ENCODE measurements at regions not wholly inside any gene's neighbourhood (a gene's known extent, or its start where the extent isn't known, plus 50 kb on each side); places are given as distances from the start of the nearest gene placed in this dataset.

- FAIRE-seq, result no peak
- no peak for TF ChIP-seq POLR2A (IDR thresholded peaks at IDR 0.05; ENCODE audit: low read depth, low read length)
- no peak for DNase-seq (ENCODE audit: insufficient read length, low spot score)
These were observed 298.6 kb upstream of the WWC1 start for GRCh38 chr5:167992868-167993267.

- TF ChIP-seq POLR2A (IDR thresholded peaks at IDR 0.05; ENCODE audit: low read depth, low read length), result no peak
- FAIRE-seq (no peak), DNase-seq (ENCODE audit: insufficient read length, low spot score) (no peak)
These were observed 297.7 kb upstream of the WWC1 start for GRCh38 chr5:167993771-167994170.

- DNase-seq (ENCODE audit: insufficient read length, low spot score), result no peak
- TF ChIP-seq POLR2A (IDR thresholded peaks at IDR 0.05; ENCODE audit: low read depth, low read length), result no peak
- no peak for FAIRE-seq
These were observed 295.5 kb upstream of the WWC1 start for GRCh38 chr5:167995844-167996425.

- FAIRE-seq (no peak), DNase-seq (ENCODE audit: insufficient read length, low spot score) (no peak)
- no peak for TF ChIP-seq POLR2A (IDR thresholded peaks at IDR 0.05; ENCODE audit: low read depth, low read length)
These were observed 293.2 kb upstream of the WWC1 start for GRCh38 chr5:167998148-167998767.

- DNase-seq (ENCODE audit: insufficient read length, low spot score), result no peak
These were observed 292.3 kb upstream of the WWC1 start for GRCh38 chr5:167999182-167999581.

GRCh38 chr5:168001318-168001717 lies 290.1 kb upstream of the WWC1 start:
- no peak for TF ChIP-seq POLR2A (IDR thresholded peaks at IDR 0.05; ENCODE audit: low read depth, low read length)
- DNase-seq (ENCODE audit: insufficient read length, low spot score) (no peak), FAIRE-seq (no peak)

More at GRCh38 chr5:167999182-167999581, 292.3 kb upstream of the WWC1 start:
- no peak for FAIRE-seq
- no peak for TF ChIP-seq POLR2A (IDR thresholded peaks at IDR 0.05; ENCODE audit: low read depth, low read length)

- no peak for TF ChIP-seq POLR2A (IDR thresholded peaks at IDR 0.05; ENCODE audit: low read depth, low read length)
- DNase-seq (ENCODE audit: insufficient read length, low spot score) (no peak), FAIRE-seq (no peak)
These were observed 289.3 kb upstream of the WWC1 start for GRCh38 chr5:168002116-168002515.

- FAIRE-seq (no peak), DNase-seq (ENCODE audit: insufficient read length, low spot score) (no peak)
- TF ChIP-seq POLR2A (IDR thresholded peaks at IDR 0.05; ENCODE audit: low read depth, low read length), result no peak
These were observed 286.4 kb upstream of the WWC1 start for GRCh38 chr5:168005093-168005492.

GRCh38 chr5:168005936-168006335 lies 285.5 kb upstream of the WWC1 start:
- TF ChIP-seq POLR2A (IDR thresholded peaks at IDR 0.05; ENCODE audit: low read depth, low read length), result no peak
- DNase-seq (ENCODE audit: insufficient read length, low spot score) (no peak), FAIRE-seq (no peak)

- no peak for DNase-seq (ENCODE audit: insufficient read length, low spot score)
- no peak for TF ChIP-seq POLR2A (IDR thresholded peaks at IDR 0.05; ENCODE audit: low read depth, low read length)
- no peak for FAIRE-seq
These were observed 284.9 kb upstream of the WWC1 start for GRCh38 chr5:168006456-168007130.

GRCh38 chr5:168007286-168007685 lies 284.2 kb upstream of the WWC1 start:
- no peak for FAIRE-seq
- no peak for TF ChIP-seq POLR2A (IDR thresholded peaks at IDR 0.05; ENCODE audit: low read depth, low read length)

GRCh38 chr5:168008555-168008954 lies 282.9 kb upstream of the WWC1 start:
- FAIRE-seq, result no peak
- TF ChIP-seq POLR2A (IDR thresholded peaks at IDR 0.05; ENCODE audit: low read depth, low read length), result no peak
- no peak for DNase-seq (ENCODE audit: insufficient read length, low spot score)

More at GRCh38 chr5:168007286-168007685, 284.2 kb upstream of the WWC1 start:
- no peak for DNase-seq (ENCODE audit: insufficient read length, low spot score)

- TF ChIP-seq POLR2A (IDR thresholded peaks at IDR 0.05; ENCODE audit: low read depth, low read length), result no peak
- no peak for FAIRE-seq
- DNase-seq (ENCODE audit: insufficient read length, low spot score), result no peak
These were observed 280.3 kb upstream of the WWC1 start for GRCh38 chr5:168011096-168011495.

GRCh38 chr5:168012006-168012405 lies 279.4 kb upstream of the WWC1 start:
- no peak for DNase-seq (ENCODE audit: insufficient read length, low spot score)
- no peak for FAIRE-seq
- no peak for TF ChIP-seq POLR2A (IDR thresholded peaks at IDR 0.05; ENCODE audit: low read depth, low read length)

- DNase-seq (ENCODE audit: insufficient read length, low spot score) (no peak), FAIRE-seq (no peak)
- TF ChIP-seq POLR2A (IDR thresholded peaks at IDR 0.05; ENCODE audit: low read depth, low read length), result no peak
These were observed 277.9 kb upstream of the WWC1 start for GRCh38 chr5:168013546-168013945.

Measured in H54 (cell line).